ENCODE measurements at regions not wholly inside any gene's neighbourhood (a gene's known extent, or its start where the extent isn't known, plus 50 kb on each side); places are given as distances from the start of the nearest gene placed in this dataset.
"Not testable (repeated sequence)": the region's sequence is repeated elsewhere in the genome, so short reads cannot be mapped to it uniquely, and the experiment has no call there.

DNA sequence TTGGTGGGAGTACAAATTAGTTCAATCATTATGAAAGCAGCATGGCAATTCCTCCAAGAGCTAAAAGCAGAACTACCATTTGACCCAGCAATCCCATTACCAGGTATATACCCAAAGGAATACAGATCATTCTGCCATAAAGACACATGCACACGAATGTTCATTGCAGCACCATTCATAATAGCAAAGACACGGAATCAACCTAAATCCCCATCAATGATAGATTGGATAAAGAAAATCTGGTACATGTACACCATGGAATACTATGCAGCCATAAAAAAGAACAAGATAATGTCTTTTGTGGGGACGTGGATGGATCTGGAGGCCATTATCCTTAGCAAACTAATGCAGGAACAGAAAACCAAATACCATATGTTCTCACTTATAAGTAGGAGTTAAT is 85.1 kb upstream of the KYNU start:
- TF ChIP-seq, protein P1, sequence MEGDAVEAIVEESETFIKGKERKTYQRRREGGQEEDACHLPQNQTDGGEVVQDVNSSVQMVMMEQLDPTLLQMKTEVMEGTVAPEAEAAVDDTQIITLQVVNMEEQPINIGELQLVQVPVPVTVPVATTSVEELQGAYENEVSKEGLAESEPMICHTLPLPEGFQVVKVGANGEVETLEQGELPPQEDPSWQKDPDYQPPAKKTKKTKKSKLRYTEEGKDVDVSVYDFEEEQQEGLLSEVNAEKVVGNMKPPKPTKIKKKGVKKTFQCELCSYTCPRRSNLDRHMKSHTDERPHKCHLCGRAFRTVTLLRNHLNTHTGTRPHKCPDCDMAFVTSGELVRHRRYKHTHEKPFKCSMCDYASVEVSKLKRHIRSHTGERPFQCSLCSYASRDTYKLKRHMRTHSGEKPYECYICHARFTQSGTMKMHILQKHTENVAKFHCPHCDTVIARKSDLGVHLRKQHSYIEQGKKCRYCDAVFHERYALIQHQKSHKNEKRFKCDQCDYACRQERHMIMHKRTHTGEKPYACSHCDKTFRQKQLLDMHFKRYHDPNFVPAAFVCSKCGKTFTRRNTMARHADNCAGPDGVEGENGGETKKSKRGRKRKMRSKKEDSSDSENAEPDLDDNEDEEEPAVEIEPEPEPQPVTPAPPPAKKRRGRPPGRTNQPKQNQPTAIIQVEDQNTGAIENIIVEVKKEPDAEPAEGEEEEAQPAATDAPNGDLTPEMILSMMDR (IDR thresholded peaks at IDR 0.05), result not testable (repeated sequence)
- TF ChIP-seq POLR2A (IDR thresholded peaks at IDR 0.05), result not testable (repeated sequence)
